ENCODE measurements at regions not wholly inside any gene's neighbourhood (a gene's known extent, or its start where the extent isn't known, plus 50 kb on each side); places are given as distances from the start of the nearest gene placed in this dataset.

DNA sequence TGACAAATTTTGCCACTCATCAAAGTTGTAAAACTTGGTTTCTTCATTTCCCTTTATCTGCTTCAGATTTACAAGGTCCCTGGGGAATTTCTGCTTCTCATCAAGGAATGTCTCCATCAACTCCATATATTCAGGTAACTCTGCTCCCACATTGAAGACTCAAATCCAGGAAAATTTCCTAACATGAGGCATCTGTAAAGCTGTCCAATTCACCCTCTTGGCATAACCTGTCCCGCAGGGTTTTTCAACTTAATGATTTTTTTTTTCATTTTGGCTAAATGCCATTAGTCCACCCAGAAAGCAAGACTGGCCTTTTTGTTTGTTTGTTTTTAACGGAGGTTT lies 50.2 kb upstream of the SLC30A5 start:
- intact Hi-C loops (cut with DNase I; ENCODE audit: low total_unique reads): loop anchor here (10.0 kb wide), 1 partner anchor 291 kb away; the partner anchor contains the start of gene CCDC125
- Histone ChIP-seq H3K36me3 (no peaks in the 10 kb centered on the region), H3K27ac (peak overlapping the region in 3 of 4 donors; percentile 66 to 81 (median 80)), H3K9me3 (no peaks in the 10 kb centered on the region), H3K4me1 (peaks cover 0 to 4% (median 0%) of the 10 kb centered on the region in 4 donors), H3K4me3 (peak overlapping the region in 3 of 4 donors; percentile 39 to 80 (median 44)), H3K27me3 (no peaks in the 10 kb centered on the region)
- WGBS, 2 donors (ENCODE audit: low coverage in 1 of 2): 44 to 50% methylated on average over 2 of the region's 2 CpGs
- TF ChIP-seq EP300 (IDR thresholded peaks at IDR 0.05; ENCODE audit: low read depth): no peak
- TF ChIP-seq POLR2AphosphoS5 (IDR thresholded peaks at IDR 0.05): no peak
- TF ChIP-seq, protein P1, sequence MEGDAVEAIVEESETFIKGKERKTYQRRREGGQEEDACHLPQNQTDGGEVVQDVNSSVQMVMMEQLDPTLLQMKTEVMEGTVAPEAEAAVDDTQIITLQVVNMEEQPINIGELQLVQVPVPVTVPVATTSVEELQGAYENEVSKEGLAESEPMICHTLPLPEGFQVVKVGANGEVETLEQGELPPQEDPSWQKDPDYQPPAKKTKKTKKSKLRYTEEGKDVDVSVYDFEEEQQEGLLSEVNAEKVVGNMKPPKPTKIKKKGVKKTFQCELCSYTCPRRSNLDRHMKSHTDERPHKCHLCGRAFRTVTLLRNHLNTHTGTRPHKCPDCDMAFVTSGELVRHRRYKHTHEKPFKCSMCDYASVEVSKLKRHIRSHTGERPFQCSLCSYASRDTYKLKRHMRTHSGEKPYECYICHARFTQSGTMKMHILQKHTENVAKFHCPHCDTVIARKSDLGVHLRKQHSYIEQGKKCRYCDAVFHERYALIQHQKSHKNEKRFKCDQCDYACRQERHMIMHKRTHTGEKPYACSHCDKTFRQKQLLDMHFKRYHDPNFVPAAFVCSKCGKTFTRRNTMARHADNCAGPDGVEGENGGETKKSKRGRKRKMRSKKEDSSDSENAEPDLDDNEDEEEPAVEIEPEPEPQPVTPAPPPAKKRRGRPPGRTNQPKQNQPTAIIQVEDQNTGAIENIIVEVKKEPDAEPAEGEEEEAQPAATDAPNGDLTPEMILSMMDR (IDR thresholded peaks at IDR 0.05): no peak
- TF ChIP-seq POLR2A (IDR thresholded peaks at IDR 0.05): no peak
- no peak for DNase-seq
- in situ Hi-C loops (cut with MboI; ENCODE audit: low pct_ligation_motif_present in 1 of 4, low pct_unique_long_range_greater_than_20kb in 1 of 4, low sequenced_read_pairs in 3 of 4): no loop called here

Small RNA genes in the stretch of these regions (small RNA-seq; reads per million reads assigned to genes)
- gene RF00096: 0 reads per million in 4 donors
- gene RN7SKP251: 0 reads per million in 4 donors
- gene VWA8P1: 0 reads per million in 4 donors

Data from transverse colon (tissue), 4 donors.